ENCODE measurements at regions not wholly inside any gene's neighbourhood (a gene's known extent, or its start where the extent isn't known, plus 50 kb on each side); places are given as distances from the start of the nearest gene placed in this dataset.

DNA sequence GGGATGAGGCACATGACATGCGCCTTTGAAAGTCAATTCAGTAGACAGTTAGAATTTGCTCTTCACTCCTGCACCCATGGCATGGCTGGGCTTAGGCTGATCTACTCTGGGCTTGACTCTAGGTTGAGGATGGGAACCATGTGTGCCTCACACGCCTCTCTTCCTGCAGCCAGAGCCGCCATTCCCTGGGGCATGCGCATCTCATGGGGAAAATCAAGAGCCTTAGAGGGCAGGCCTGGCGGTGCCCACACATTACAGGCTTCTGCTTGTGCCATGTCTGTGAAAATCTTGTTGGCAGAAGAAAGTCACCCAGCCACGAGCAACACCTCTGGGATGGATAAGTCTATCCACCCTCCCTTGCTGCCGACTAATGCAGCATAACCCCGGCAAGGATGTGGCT is 808.5 kb downstream of the CDH9 start:
- TF ChIP-seq, protein P1, sequence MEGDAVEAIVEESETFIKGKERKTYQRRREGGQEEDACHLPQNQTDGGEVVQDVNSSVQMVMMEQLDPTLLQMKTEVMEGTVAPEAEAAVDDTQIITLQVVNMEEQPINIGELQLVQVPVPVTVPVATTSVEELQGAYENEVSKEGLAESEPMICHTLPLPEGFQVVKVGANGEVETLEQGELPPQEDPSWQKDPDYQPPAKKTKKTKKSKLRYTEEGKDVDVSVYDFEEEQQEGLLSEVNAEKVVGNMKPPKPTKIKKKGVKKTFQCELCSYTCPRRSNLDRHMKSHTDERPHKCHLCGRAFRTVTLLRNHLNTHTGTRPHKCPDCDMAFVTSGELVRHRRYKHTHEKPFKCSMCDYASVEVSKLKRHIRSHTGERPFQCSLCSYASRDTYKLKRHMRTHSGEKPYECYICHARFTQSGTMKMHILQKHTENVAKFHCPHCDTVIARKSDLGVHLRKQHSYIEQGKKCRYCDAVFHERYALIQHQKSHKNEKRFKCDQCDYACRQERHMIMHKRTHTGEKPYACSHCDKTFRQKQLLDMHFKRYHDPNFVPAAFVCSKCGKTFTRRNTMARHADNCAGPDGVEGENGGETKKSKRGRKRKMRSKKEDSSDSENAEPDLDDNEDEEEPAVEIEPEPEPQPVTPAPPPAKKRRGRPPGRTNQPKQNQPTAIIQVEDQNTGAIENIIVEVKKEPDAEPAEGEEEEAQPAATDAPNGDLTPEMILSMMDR (IDR thresholded peaks at IDR 0.05; ENCODE audit: insufficient read depth, low read depth, low read length): no peak
- no peak for TF ChIP-seq EZH2 (IDR thresholded peaks at IDR 0.05; ENCODE audit: insufficient read depth, low read length)

All from astrocyte (in vitro differentiated cells and primary cell).